HepG2 (cell line): ENCODE measurements at regions not wholly inside any gene's neighbourhood (a gene's known extent, or its start where the extent isn't known, plus 50 kb on each side); places are given as distances from the start of the nearest gene placed in this dataset.

Experiments
- CEBPB ChIP-seq: IDR thresholded peaks from 2 replicates; pipeline ENCODE4 v1.6.1; 2011; ENCODE audit warnings: low read depth, low read length, improper control_type of control experiment, borderline replicate concordance
- EED ChIP-seq: sonication (generic); formaldehyde crosslinking; IDR thresholded peaks from 2 replicates; pipeline ENCODE4 v1.5.0; 2020; ENCODE audit warnings: mild to moderate bottlenecking, missing genetic modification reagents
- MBNL3 ChIP-seq: fragments of 250-450 bp; sonication (Bioruptor Pico); conservative IDR thresholded peaks from 2 replicates; pipeline ENCODE4 v1.8.0; 2022; ENCODE audit warnings: mild to moderate bottlenecking, inconsistent platforms
- NCOA5 ChIP-seq: sonication (generic); formaldehyde crosslinking; IDR thresholded peaks from 2 replicates; pipeline ENCODE4 v1.4.0; 2020; ENCODE audit warnings: missing genetic modification reagents
- NFE2L1 ChIP-seq: sonication (generic); formaldehyde crosslinking; IDR thresholded peaks from 2 replicates; pipeline ENCODE4 v1.4.0; 2020; ENCODE audit warnings: missing genetic modification reagents, mild to moderate bottlenecking, borderline replicate concordance
- SP1 ChIP-seq, 2 experiments: fragments of 450-650 bp in 1 of 2; sonication (generic) in 1 of 2; formaldehyde crosslinking in 1 of 2; IDR thresholded peaks; 2 replicates each; pipeline versions ENCODE4 v1.4.0 to v1.6.1; 2016 to 2020; ENCODE audit warnings: missing genetic modification reagents in 1 of 2
- TCF7 ChIP-seq: sonication (generic); IDR thresholded peaks from 2 replicates; pipeline ENCODE4 v1.6.1; 2016; ENCODE audit warnings: antibody characterized with exemption, low read depth
- TCF7L2 ChIP-seq: IDR thresholded peaks from 2 replicates; pipeline ENCODE4 v1.6.1; 2011; ENCODE audit warnings: mild to moderate bottlenecking, low read depth, low read length, moderate library complexity
- XRCC5 ChIP-seq: fragments of 200-400 bp; formaldehyde crosslinking; optimal IDR thresholded peaks from 2 replicates; pipeline ENCODE3; 2017; ENCODE audit warnings: mild to moderate bottlenecking, low read length
- ZNF230 ChIP-seq: sonication (generic); formaldehyde crosslinking; IDR thresholded peaks from 2 replicates; pipeline ENCODE4 v1.4.0; 2020; ENCODE audit warnings: mild to moderate bottlenecking, missing genetic modification reagents
- ZNF317 ChIP-seq: sonication (generic); formaldehyde crosslinking; IDR thresholded peaks from 2 replicates; pipeline ENCODE4 v1.5.0; 2020; ENCODE audit warnings: mild to moderate bottlenecking, missing genetic modification reagents
- ZNF609 ChIP-seq: sonication (generic); formaldehyde crosslinking; IDR thresholded peaks from 2 replicates; pipeline ENCODE4 v1.4.0; 2020; ENCODE audit warnings: mild to moderate bottlenecking, missing genetic modification reagents, borderline replicate concordance
- ZNF616 ChIP-seq: sonication (generic); formaldehyde crosslinking; IDR thresholded peaks from 2 replicates; pipeline ENCODE4 v1.5.0; 2020; ENCODE audit warnings: low read depth, mild to moderate bottlenecking, missing genetic modification reagents
- TF ChIP-seq, protein P1 (sequence below): sonication (generic); formaldehyde crosslinking; IDR thresholded peaks from 2 replicates; pipeline ENCODE4 v1.5.0; 2020; ENCODE audit warnings: mild to moderate bottlenecking, missing genetic modification reagents
- TF ChIP-seq, protein P2 (sequence below): sonication (generic); formaldehyde crosslinking; IDR thresholded peaks from 2 replicates; pipeline ENCODE4 v1.5.0; 2020; ENCODE audit warnings: mild to moderate bottlenecking, missing genetic modification reagents
- TF ChIP-seq, protein P3 (sequence below): sonication (generic); formaldehyde crosslinking; IDR thresholded peaks from 2 replicates; pipeline ENCODE4 v1.9.0; 2021; ENCODE audit warnings: missing genetic modification reagents, borderline replicate concordance
- TF ChIP-seq, protein P4 (sequence below): sonication (generic); formaldehyde crosslinking; IDR thresholded peaks from 2 replicates; pipeline ENCODE4 v1.4.0; 2020; ENCODE audit warnings: missing genetic modification reagents, mild to moderate bottlenecking, borderline replicate concordance

- TF ChIP-seq XRCC5 (no peak), EED (CRISPR knock-in tag) (no peak), NFE2L1 (CRISPR knock-in tag) (no peak), CEBPB (no peak), ZNF609 (no peak), MBNL3 (CRISPR knock-in tag) (no peak), ZNF317 (CRISPR knock-in tag) (0 out of 2 replicates have a peak, but pooled peaks have one; percentile 22), ZNF616 (CRISPR knock-in tag) (no peak), TCF7 (peak; percentile 48; the same call in 1 of the 2 replicates), TCF7L2 (no peak), NCOA5 (no peak), SP1 (IDR thresholded peaks at IDR 0.05) (no peak), SP1 (CRISPR knock-in tag; IDR thresholded peaks at IDR 0.05) (no peak), ZNF230 (CRISPR knock-in tag) (no peak)
- TF ChIP-seq, protein P1, sequence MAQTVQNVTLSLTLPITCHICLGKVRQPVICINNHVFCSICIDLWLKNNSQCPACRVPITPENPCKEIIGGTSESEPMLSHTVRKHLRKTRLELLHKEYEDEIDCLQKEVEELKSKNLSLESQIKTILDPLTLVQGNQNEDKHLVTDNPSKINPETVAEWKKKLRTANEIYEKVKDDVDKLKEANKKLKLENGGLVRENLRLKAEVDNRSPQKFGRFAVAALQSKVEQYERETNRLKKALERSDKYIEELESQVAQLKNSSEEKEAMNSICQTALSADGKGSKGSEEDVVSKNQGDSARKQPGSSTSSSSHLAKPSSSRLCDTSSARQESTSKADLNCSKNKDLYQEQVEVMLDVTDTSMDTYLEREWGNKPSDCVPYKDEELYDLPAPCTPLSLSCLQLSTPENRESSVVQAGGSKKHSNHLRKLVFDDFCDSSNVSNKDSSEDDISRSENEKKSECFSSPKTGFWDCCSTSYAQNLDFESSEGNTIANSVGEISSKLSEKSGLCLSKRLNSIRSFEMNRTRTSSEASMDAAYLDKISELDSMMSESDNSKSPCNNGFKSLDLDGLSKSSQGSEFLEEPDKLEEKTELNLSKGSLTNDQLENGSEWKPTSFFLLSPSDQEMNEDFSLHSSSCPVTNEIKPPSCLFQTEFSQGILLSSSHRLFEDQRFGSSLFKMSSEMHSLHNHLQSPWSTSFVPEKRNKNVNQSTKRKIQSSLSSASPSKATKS = no peak
- TF ChIP-seq, protein P2, sequence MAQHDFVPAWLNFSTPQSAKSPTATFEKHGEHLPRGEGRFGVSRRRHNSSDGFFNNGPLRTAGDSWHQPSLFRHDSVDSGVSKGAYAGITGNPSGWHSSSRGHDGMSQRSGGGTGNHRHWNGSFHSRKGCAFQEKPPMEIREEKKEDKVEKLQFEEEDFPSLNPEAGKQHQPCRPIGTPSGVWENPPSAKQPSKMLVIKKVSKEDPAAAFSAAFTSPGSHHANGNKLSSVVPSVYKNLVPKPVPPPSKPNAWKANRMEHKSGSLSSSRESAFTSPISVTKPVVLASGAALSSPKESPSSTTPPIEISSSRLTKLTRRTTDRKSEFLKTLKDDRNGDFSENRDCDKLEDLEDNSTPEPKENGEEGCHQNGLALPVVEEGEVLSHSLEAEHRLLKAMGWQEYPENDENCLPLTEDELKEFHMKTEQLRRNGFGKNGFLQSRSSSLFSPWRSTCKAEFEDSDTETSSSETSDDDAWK (CRISPR knock-in tag) = no peak
- TF ChIP-seq, protein P3, sequence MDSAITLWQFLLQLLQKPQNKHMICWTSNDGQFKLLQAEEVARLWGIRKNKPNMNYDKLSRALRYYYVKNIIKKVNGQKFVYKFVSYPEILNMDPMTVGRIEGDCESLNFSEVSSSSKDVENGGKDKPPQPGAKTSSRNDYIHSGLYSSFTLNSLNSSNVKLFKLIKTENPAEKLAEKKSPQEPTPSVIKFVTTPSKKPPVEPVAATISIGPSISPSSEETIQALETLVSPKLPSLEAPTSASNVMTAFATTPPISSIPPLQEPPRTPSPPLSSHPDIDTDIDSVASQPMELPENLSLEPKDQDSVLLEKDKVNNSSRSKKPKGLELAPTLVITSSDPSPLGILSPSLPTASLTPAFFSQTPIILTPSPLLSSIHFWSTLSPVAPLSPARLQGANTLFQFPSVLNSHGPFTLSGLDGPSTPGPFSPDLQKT = no peak
- TF ChIP-seq, protein P4, sequence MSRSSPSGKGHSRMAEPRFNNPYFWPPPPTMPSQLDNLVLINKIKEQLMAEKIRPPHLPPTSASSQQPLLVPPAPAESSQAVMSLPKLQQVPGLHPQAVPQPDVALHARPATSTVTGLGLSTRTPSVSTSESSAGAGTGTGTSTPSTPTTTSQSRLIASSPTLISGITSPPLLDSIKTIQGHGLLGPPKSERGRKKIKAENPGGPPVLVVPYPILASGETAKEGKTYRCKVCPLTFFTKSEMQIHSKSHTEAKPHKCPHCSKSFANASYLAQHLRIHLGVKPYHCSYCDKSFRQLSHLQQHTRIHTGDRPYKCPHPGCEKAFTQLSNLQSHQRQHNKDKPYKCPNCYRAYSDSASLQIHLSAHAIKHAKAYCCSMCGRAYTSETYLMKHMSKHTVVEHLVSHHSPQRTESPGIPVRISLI = no peak
These were observed 185.5 kb upstream of the KLF14 start (continued) for GRCh38 chr7:130919316-130920103.
